HFFc6 (cell line): ENCODE measurements at regions not wholly inside any gene's neighbourhood (a gene's known extent, or its start where the extent isn't known, plus 50 kb on each side); places are given as distances from the start of the nearest gene placed in this dataset.

Experiments
- DNase-seq: peaks from one replicate; pipeline ENCODE4 v3.0.0-alpha.2; 2018
- H3K27ac Mint-ChIP-seq: 2 replicates; pipeline ENCODE4 v1.8.0; 2020; ENCODE audit warnings: mild to moderate bottlenecking, mixed read lengths
- H3K27me3 Mint-ChIP-seq: 2 replicates; pipeline ENCODE4 v1.8.0; 2021; ENCODE audit warnings: mild to moderate bottlenecking, moderate library complexity, mixed read lengths; ENCODE audit not compliant: insufficient read depth
- H3K36me3 Mint-ChIP-seq: 2 replicates; pipeline ENCODE4 v1.8.0; 2021; ENCODE audit warnings: low read depth, mixed read lengths
- H3K4me1 Mint-ChIP-seq: 2 replicates; pipeline ENCODE4 v1.8.0; 2020; ENCODE audit warnings: low read depth, mixed read lengths
- H3K4me3 Mint-ChIP-seq: 2 replicates; pipeline ENCODE4 v1.8.0; 2020; ENCODE audit warnings: mild to moderate bottlenecking, moderate library complexity, mixed read lengths
- H3K9me3 Mint-ChIP-seq: 2 replicates; pipeline ENCODE4 v1.8.0; 2020; ENCODE audit warnings: mild to moderate bottlenecking, mixed read lengths
- CTCF ChIP-seq: fragments of 200-600 bp; sonication (generic); IDR thresholded peaks from 2 replicates; pipeline ENCODE4 v1.5.0; 2021; ENCODE audit warnings: antibody characterized with exemption, mild to moderate bottlenecking

DNA sequence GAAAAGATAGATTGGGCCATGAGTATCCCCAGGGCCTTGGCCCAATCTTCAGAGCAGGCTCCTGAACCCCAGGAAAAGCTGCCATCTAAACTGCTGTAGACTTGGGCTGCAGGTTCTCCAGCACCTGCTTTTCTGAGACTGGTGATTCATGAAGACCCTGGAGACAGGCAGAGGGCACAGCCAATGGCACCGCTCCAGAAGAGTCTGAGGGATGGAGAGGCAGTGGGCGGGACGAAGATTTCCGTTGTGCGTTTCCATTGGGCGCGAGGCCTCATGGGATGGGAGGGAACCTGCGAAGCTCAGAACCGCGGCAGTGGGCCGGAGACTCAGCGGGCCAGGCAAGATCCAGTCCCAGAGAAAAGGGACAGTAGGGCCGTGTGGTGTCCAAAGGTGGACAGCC, 375.1 kb downstream of the IPO8 start:
- Mint-ChIP-seq H3K36me3 (peaks cover 6% of the 10 kb centered on the region; the same call in 1 of the 2 replicates), H3K4me1 (no peaks in the 10 kb centered on the region), H3K27me3 (no peaks in the 10 kb centered on the region; the same call in 1 of the 2 replicates), H3K27ac (no peak overlapping the region), H3K9me3 (peaks cover 45% of the 10 kb centered on the region), H3K4me3 (no peak overlapping the region)
- TF ChIP-seq CTCF, result no peak
- no peak for DNase-seq

DNA sequence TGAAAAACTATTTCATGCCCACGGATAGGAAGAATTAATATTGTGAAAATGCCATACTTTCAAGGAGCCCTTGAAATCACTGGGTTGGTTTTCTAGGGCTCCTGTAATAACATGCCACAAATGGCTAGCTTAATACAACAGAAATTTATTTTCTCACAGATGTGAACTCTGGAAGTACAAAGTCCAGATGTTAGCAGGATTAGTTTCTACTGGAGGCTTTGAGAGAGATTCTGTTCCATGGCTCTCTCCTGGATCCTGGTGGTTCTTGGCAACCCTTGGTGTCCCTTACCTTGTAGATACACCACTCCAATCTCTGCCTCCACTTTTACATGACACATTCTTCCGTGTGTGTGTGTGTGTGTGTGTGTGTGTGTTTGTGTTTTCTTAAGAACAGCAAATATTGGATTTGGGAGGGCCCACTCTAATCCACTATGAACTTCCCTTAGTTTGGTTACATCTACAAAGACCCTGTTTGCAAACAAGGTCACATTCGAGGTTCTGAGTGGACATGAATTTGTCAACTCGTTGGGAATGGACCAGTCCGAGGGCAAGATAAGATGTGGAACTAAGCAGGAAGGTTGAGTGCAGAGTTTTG, 381.1 kb downstream of the IPO8 start:
- DNase-seq, result no peak
- no peak overlapping the region for H3K4me3 Mint-ChIP-seq
- H3K4me1 Mint-ChIP-seq, result no peaks in the 10 kb centered on the region
- H3K27me3 Mint-ChIP-seq, result peaks cover 1% of the 10 kb centered on the region; the same call in 1 of the 2 replicates
- H3K27ac Mint-ChIP-seq, result no peak overlapping the region
- 0 out of 2 replicates have a peak, but pooled peaks cover under 1% of the 10 kb centered on the region for H3K36me3 Mint-ChIP-seq
- peaks cover 43% of the 10 kb centered on the region for H3K9me3 Mint-ChIP-seq
- TF ChIP-seq CTCF, result no peak

- H3K4me1 Mint-ChIP-seq, result no peaks in the 10 kb centered on the region
- DNase-seq, result no peak
- H3K4me3 Mint-ChIP-seq, result no peak overlapping the region
- no peak for TF ChIP-seq CTCF
- H3K9me3 Mint-ChIP-seq, result peaks cover 67% of the 10 kb centered on the region
- no peaks in the 10 kb centered on the region for H3K36me3 Mint-ChIP-seq
- no peak overlapping the region for H3K27ac Mint-ChIP-seq
- H3K27me3 Mint-ChIP-seq, result peaks cover 1% of the 10 kb centered on the region; the same call in 1 of the 2 replicates
Observed at GRCh38 chr12:30308010-30308717, 387.5 kb downstream of the IPO8 start.

GRCh38 chr12:30304528-30304927, 391.1 kb downstream of the IPO8 start:
- DNase-seq, result no peak
- peaks cover 70% of the 10 kb centered on the region for H3K9me3 Mint-ChIP-seq

GRCh38 chr12:30301291-30301690, 394.4 kb downstream of the IPO8 start:
- no peak for TF ChIP-seq CTCF
- Mint-ChIP-seq H3K36me3 (no peaks in the 10 kb centered on the region), H3K27me3 (no peaks in the 10 kb centered on the region; the same call in 1 of the 2 replicates)

More at GRCh38 chr12:30304528-30304927, 391.1 kb downstream of the IPO8 start:
- Mint-ChIP-seq H3K36me3 (no peaks in the 10 kb centered on the region), H3K27me3 (no peaks in the 10 kb centered on the region; the same call in 1 of the 2 replicates), H3K4me1 (no peaks in the 10 kb centered on the region), H3K27ac (no peak overlapping the region), H3K4me3 (no peak overlapping the region)
- TF ChIP-seq CTCF, result no peak

More at GRCh38 chr12:30301291-30301690, 394.4 kb downstream of the IPO8 start:
- H3K27ac Mint-ChIP-seq, result no peak overlapping the region
- peaks cover 81% of the 10 kb centered on the region for H3K9me3 Mint-ChIP-seq
- H3K4me1 Mint-ChIP-seq, result no peaks in the 10 kb centered on the region
- no peak for DNase-seq
- no peak overlapping the region for H3K4me3 Mint-ChIP-seq
